ENCODE measurements at regions not wholly inside any gene's neighbourhood (a gene's known extent, or its start where the extent isn't known, plus 50 kb on each side); places are given as distances from the start of the nearest gene placed in this dataset.

DNA sequence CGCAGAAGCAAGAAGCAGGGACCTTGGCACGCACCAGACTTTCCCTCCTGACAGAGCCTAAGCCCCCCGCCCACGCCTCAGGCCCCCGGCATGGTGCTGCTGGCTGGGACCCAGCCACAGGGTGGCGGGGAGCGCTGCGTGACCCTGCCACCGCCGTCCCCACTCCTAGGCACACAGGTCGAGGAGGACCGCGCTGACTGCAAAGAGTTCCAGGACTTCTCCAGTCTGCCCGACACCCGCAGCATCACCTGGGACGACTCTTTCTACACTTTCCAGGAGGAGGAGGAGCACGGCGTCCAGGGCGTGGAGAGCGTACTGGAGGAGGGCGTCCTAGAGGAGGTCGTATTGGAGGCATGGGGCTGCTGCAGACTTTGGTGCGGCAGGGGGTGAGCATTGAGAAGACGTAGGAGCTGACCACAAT is 103.7 kb downstream of the TRIM51G start:
- H3K36me3 ChIP-seq (ENCODE audit: control insufficient read depth, insufficient read depth, low read length) = no peaks in the 10 kb centered on the region
- H3K4me3 ChIP-seq (ENCODE audit: low read length) = no peak overlapping the region
- H3K9ac ChIP-seq (ENCODE audit: extremely low read depth, low read length, poor library complexity, severe bottlenecking) = no peak overlapping the region
- no peaks in the 10 kb centered on the region for H3K27me3 ChIP-seq (ENCODE audit: control insufficient read depth, insufficient read depth, low read length, poor library complexity, severe bottlenecking)
- no peaks in the 10 kb centered on the region for H3K4me1 ChIP-seq (ENCODE audit: control insufficient read depth, insufficient read depth, low read length)
- Mint-ChIP-seq H3K36me3 (ENCODE audit: low read depth) (no peaks in the 10 kb centered on the region), H3K27ac (no peak overlapping the region), H3K4me1 (no peaks in the 10 kb centered on the region), H3K4me3 (no peak overlapping the region), H3K9me3 (peaks cover 49% of the 10 kb centered on the region), H3K27me3 (ENCODE audit: insufficient read depth) (no peaks in the 10 kb centered on the region)
- TF ChIP-seq, protein P1, sequence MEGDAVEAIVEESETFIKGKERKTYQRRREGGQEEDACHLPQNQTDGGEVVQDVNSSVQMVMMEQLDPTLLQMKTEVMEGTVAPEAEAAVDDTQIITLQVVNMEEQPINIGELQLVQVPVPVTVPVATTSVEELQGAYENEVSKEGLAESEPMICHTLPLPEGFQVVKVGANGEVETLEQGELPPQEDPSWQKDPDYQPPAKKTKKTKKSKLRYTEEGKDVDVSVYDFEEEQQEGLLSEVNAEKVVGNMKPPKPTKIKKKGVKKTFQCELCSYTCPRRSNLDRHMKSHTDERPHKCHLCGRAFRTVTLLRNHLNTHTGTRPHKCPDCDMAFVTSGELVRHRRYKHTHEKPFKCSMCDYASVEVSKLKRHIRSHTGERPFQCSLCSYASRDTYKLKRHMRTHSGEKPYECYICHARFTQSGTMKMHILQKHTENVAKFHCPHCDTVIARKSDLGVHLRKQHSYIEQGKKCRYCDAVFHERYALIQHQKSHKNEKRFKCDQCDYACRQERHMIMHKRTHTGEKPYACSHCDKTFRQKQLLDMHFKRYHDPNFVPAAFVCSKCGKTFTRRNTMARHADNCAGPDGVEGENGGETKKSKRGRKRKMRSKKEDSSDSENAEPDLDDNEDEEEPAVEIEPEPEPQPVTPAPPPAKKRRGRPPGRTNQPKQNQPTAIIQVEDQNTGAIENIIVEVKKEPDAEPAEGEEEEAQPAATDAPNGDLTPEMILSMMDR (conservative IDR thresholded peaks at IDR 0.05) = no peak
- H3K27ac ChIP-seq (ENCODE audit: low read depth, low read length) = no peak overlapping the region
- DNase-seq = no peak
- 85 to 90% methylated on average over 14 to 24 of the region's 24 CpGs for WGBS, 2 experiments (ENCODE audit: insufficient coverage in 1 of 2, insufficient read length in 1 of 2)
- H3K9me3 ChIP-seq (ENCODE audit: control insufficient read depth, low read length) = peaks cover 42% of the 10 kb centered on the region

DNA sequence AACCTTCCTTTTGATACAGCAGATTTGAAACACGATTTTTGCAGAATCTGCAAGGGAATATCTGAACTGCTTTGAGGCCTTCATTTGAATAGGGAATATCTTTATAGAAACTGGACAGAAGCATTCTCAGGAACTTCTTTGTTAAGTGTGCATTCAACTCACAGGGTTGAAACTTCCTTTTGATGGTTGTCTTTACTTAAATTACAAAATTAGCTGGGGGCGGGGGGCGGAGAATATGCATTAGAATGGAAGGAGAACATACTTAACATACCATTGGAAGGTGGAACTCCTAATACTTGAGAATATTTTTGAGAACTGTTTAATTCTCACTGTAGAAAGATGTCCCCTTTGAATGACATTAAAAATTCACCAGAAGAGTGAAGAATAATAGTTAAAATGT is 104.4 kb downstream of the TRIM51G start:
- peaks cover 48% of the 10 kb centered on the region for H3K9me3 ChIP-seq (ENCODE audit: control insufficient read depth, low read length)
- no peaks in the 10 kb centered on the region for H3K36me3 Mint-ChIP-seq (ENCODE audit: low read depth)
- H3K27ac ChIP-seq (ENCODE audit: low read depth, low read length) = no peak overlapping the region
- no peaks in the 10 kb centered on the region for H3K36me3 ChIP-seq (ENCODE audit: control insufficient read depth, insufficient read depth, low read length)
- 38 to 67% methylated on average over 1 of the region's 3 CpGs for WGBS, 2 experiments (ENCODE audit: insufficient coverage in 1 of 2, insufficient read length in 1 of 2)
- no peak overlapping the region for H3K9ac ChIP-seq (ENCODE audit: extremely low read depth, low read length, poor library complexity, severe bottlenecking)
- H3K27me3 ChIP-seq (ENCODE audit: control insufficient read depth, insufficient read depth, low read length, poor library complexity, severe bottlenecking) = no peaks in the 10 kb centered on the region
- TF ChIP-seq, protein P1 (conservative IDR thresholded peaks at IDR 0.05) = no peak
- H3K4me3 ChIP-seq (ENCODE audit: low read length) = no peak overlapping the region
- no peak for DNase-seq
- no peak overlapping the region for H3K27ac Mint-ChIP-seq
- no peak overlapping the region for H3K4me3 Mint-ChIP-seq
- H3K4me1 ChIP-seq (ENCODE audit: control insufficient read depth, insufficient read depth, low read length) = no peaks in the 10 kb centered on the region
- peaks cover 56% of the 10 kb centered on the region for H3K9me3 Mint-ChIP-seq
- H3K4me1 Mint-ChIP-seq = no peaks in the 10 kb centered on the region
- no peaks in the 10 kb centered on the region for H3K27me3 Mint-ChIP-seq (ENCODE audit: insufficient read depth)
